HG02884 (cell line): ENCODE measurements at regions not wholly inside any gene's neighbourhood (a gene's known extent, or its start where the extent isn't known, plus 50 kb on each side); places are given as distances from the start of the nearest gene placed in this dataset.
"Not testable (repeated sequence)": the region's sequence is repeated elsewhere in the genome, so short reads cannot be mapped to it uniquely, and the experiment has no call there.

Experiments
- ATAC-seq: cut with Tn5 transposase; IDR thresholded peaks from one replicate; pipeline ENCODE4 v1.9.1; 2021; ENCODE audit warnings: mild to moderate bottlenecking, moderate library complexity; ENCODE audit not compliant: unreplicated experiment

GRCh38 chr9:29245351-29245750 is 1672.1 kb upstream of the C9orf72 start:
- no peak for ATAC-seq

GRCh38 chr9:29270400-29270799 is 1697.1 kb upstream of the C9orf72 start:
- not testable (repeated sequence) for ATAC-seq

- no peak for ATAC-seq
Measured at GRCh38 chr9:29282121-29282520, 1708.8 kb upstream of the C9orf72 start.

GRCh38 chr9:29285818-29286217 is 1712.5 kb upstream of the C9orf72 start:
- no peak for ATAC-seq

- ATAC-seq, result no peak
Measured at GRCh38 chr9:29289365-29289764, 1716.1 kb upstream of the C9orf72 start.

GRCh38 chr9:29290516-29290915 is 1717.2 kb upstream of the C9orf72 start:
- ATAC-seq, result no peak

GRCh38 chr9:29297592-29297991 is 1724.3 kb upstream of the C9orf72 start:
- no peak for ATAC-seq

- ATAC-seq, result no peak
Measured at GRCh38 chr9:29311221-29311620, 1737.9 kb upstream of the C9orf72 start.

GRCh38 chr9:29312327-29312726 is 1739.0 kb upstream of the C9orf72 start:
- ATAC-seq, result no peak

- no peak for ATAC-seq
Measured at GRCh38 chr9:29319736-29320513, 1746.6 kb upstream of the C9orf72 start.

GRCh38 chr9:29322240-29322639 is 1749.0 kb upstream of the C9orf72 start:
- peak; percentile 83 for ATAC-seq

GRCh38 chr9:29325894-29326293 is 1752.6 kb upstream of the C9orf72 start:
- no peak for ATAC-seq

- no peak for ATAC-seq
Measured at GRCh38 chr9:29332789-29333188, 1759.5 kb upstream of the C9orf72 start.

- no peak for ATAC-seq
Measured at GRCh38 chr9:29336281-29336680, 1763.0 kb upstream of the C9orf72 start.

GRCh38 chr9:29339387-29339786 is 1766.1 kb upstream of the C9orf72 start:
- no peak for ATAC-seq

- ATAC-seq, result no peak
Measured at GRCh38 chr9:29348999-29349398, 1775.7 kb upstream of the C9orf72 start.

- no peak for ATAC-seq
Measured at GRCh38 chr9:29389421-29389820, 1816.1 kb upstream of the C9orf72 start.

GRCh38 chr9:29390859-29391258 is 1817.6 kb upstream of the C9orf72 start:
- ATAC-seq, result no peak

- ATAC-seq, result no peak
Measured at GRCh38 chr9:29393064-29393463, 1819.8 kb upstream of the C9orf72 start.

- ATAC-seq, result no peak
Measured at GRCh38 chr9:29394855-29395254, 1821.6 kb upstream of the C9orf72 start.

GRCh38 chr9:29397148-29397547 is 1823.9 kb upstream of the C9orf72 start:
- ATAC-seq, result no peak

- no peak for ATAC-seq
Measured at GRCh38 chr9:29416204-29416603, 1842.9 kb upstream of the C9orf72 start.

GRCh38 chr9:29422438-29422837 is 1849.2 kb upstream of the C9orf72 start:
- ATAC-seq, result no peak
